SK-N-SH (cell line): ENCODE measurements at regions not wholly inside any gene's neighbourhood (a gene's known extent, or its start where the extent isn't known, plus 50 kb on each side); places are given as distances from the start of the nearest gene placed in this dataset.

Experiments
- CTCF ChIA-PET: fragments of 300-600, 350-600 bp; formaldehyde crosslinking; extraction: SDS; loops from one replicate; lab custom pipeline; 2021; lab: Yijun Ruan, JAX
- POLR2A ChIA-PET: fragments of 350-600 bp; sonication (Branson Sonifier 250); formaldehyde crosslinking; extraction: SDS; loops from one replicate; lab custom pipeline; 2020; ENCODE audit warnings: antibody characterized with exemption, inconsistent platforms; lab: Yijun Ruan, JAX
- DNase-seq: peaks from one replicate; pipeline ENCODE4 v3.0.0; 2012
- H2AFZ ChIP-seq: fragments of 200-600 bp; sonication (generic); 2 replicates; pipeline ENCODE4 v1.8.1; 2016; ENCODE audit warnings: antibody characterized with exemption, mild to moderate bottlenecking, low read depth
- H3F3A ChIP-seq: fragments of 200-600 bp; sonication (generic); replicated peaks from 2 replicates; pipeline ENCODE3; 2016; ENCODE audit warnings: antibody characterized with exemption, mild to moderate bottlenecking; ENCODE audit not compliant: insufficient read depth
- H3K27ac ChIP-seq, 2 experiments: fragments of 200-500 bp in 1 of 2; fragments of 200-600 bp in 1 of 2; sonication (Bioruptor generic) in 1 of 2; sonication (generic), shearing (Covaris generic) in 1 of 2; 2 replicates each; pipeline versions ENCODE4 v1.5.1 to v1.6.1; 2014 to 2016; ENCODE audit warnings: low read depth in 2 of 2, inconsistent platforms in 1 of 2, low read length in 1 of 2, mild to moderate bottlenecking in 1 of 2, mixed read lengths in 1 of 2
- H3K27me3 ChIP-seq: fragments of 200-600 bp; sonication (generic), shearing (Covaris generic); 2 replicates; pipeline ENCODE4 v1.6.1; 2016; ENCODE audit warnings: mixed run types; ENCODE audit not compliant: insufficient read depth
- H3K36me3 ChIP-seq, 2 experiments: fragments of 200-500 bp in 1 of 2; fragments of 200-600 bp in 1 of 2; sonication (Bioruptor generic) in 1 of 2; sonication (generic) in 1 of 2; replicated peaks in 1 of 2; 2 replicates each; pipeline versions ENCODE3 to v1.5.1; 2014 to 2016; ENCODE audit warnings: low read length in 1 of 2, mild to moderate bottlenecking in 1 of 2; ENCODE audit not compliant: insufficient read depth in 2 of 2, control insufficient read depth in 1 of 2
- H3K4me1 ChIP-seq, 2 experiments: fragments of 200-500 bp in 1 of 2; fragments of 200-600 bp in 1 of 2; sonication (Bioruptor generic) in 1 of 2; sonication (generic), shearing (Covaris generic) in 1 of 2; 2 replicates each; pipeline versions ENCODE4 v1.5.1 to v1.6.1; 2014 to 2016; ENCODE audit warnings: low read depth in 1 of 2, low read length in 1 of 2, mixed run types in 1 of 2; ENCODE audit not compliant: insufficient read depth in 2 of 2, control insufficient read depth in 1 of 2
- H3K4me2 ChIP-seq: fragments of 200-600 bp; sonication (generic), shearing (Covaris generic); 2 replicates; pipeline ENCODE4 v1.6.1; 2017; ENCODE audit warnings: mixed run types
- H3K4me3 ChIP-seq, 2 experiments: fragments of 200-500 bp in 1 of 2; fragments of 200-600 bp in 1 of 2; sonication (Bioruptor generic) in 1 of 2; sonication (generic), shearing (Covaris generic) in 1 of 2; 2 replicates each; pipeline versions ENCODE4 v1.5.1 to v1.8.1; 2014 to 2016; ENCODE audit warnings: low read depth in 2 of 2, inconsistent platforms in 1 of 2, low read length in 1 of 2, mild to moderate bottlenecking in 1 of 2, mixed read lengths in 1 of 2, moderate library complexity in 1 of 2
- H3K79me2 ChIP-seq: fragments of 200-600 bp; sonication (generic); 2 replicates; pipeline ENCODE4 v1.8.1; 2017; ENCODE audit warnings: mild to moderate bottlenecking; ENCODE audit not compliant: insufficient read depth
- H3K9ac ChIP-seq: fragments of 200-600 bp; sonication (generic); 2 replicates; pipeline ENCODE4 v1.6.1; 2017; ENCODE audit warnings: mixed run types
- H3K9me2 ChIP-seq: fragments of 200-600 bp; sonication (generic); 2 replicates; pipeline ENCODE4 v1.6.1; 2017; ENCODE audit warnings: mixed run types
- H3K9me3 ChIP-seq: fragments of 200-600 bp; sonication (generic); 2 replicates; pipeline ENCODE4 v1.6.1; 2017; ENCODE audit warnings: mixed run types, mild to moderate bottlenecking, moderate library complexity
- H4K20me1 ChIP-seq: fragments of 200-600 bp; sonication (generic); 2 replicates; pipeline ENCODE4 v1.6.1; 2017; ENCODE audit warnings: mild to moderate bottlenecking, mixed run types; ENCODE audit not compliant: insufficient read depth
- CHD2 ChIP-seq: fragments of 150-350 bp; IDR thresholded peaks from 2 replicates; pipeline ENCODE4 v1.6.1; 2018; ENCODE audit warnings: low read length; ENCODE audit not compliant: partially characterized antibody
- FOXJ3 ChIP-seq: sonication (generic); formaldehyde crosslinking; IDR thresholded peaks from 2 replicates; pipeline ENCODE4 v1.5.1; 2020; ENCODE audit warnings: mild to moderate bottlenecking, missing genetic modification reagents
- JUND ChIP-seq: IDR thresholded peaks from 2 replicates; pipeline ENCODE4 v1.4.0; 2012
- MAX ChIP-seq: IDR thresholded peaks from 2 replicates; pipeline ENCODE4 v1.4.0; 2012; ENCODE audit warnings: low read depth
- MEF2A ChIP-seq: IDR thresholded peaks from 2 replicates; pipeline ENCODE4 v1.4.0; 2012; ENCODE audit warnings: low read depth, borderline replicate concordance
- NFIC ChIP-seq: IDR thresholded peaks from 2 replicates; pipeline ENCODE4 v1.4.0; 2012; ENCODE audit warnings: borderline replicate concordance
- NRF1 ChIP-seq: IDR thresholded peaks from 2 replicates; pipeline ENCODE4 v1.6.1; 2012; ENCODE audit warnings: low read depth, mild to moderate bottlenecking, low read length
- POLR2AphosphoS5 ChIP-seq: IDR thresholded peaks from 2 replicates; pipeline ENCODE4 v1.6.1; 2012; ENCODE audit warnings: low read depth, low read length
- REST ChIP-seq: IDR thresholded peaks from 2 replicates; pipeline ENCODE4 v1.6.1; 2012; ENCODE audit warnings: mild to moderate bottlenecking, low read depth, low read length, moderate library complexity
- RFX5 ChIP-seq: IDR thresholded peaks from 2 replicates; pipeline ENCODE4 v1.6.1; 2012; ENCODE audit warnings: mild to moderate bottlenecking, improper control_type of control experiment, low read length
- SIN3A ChIP-seq: IDR thresholded peaks from 2 replicates; pipeline ENCODE4 v1.6.1; 2012; ENCODE audit warnings: low read depth, mild to moderate bottlenecking, low read length, moderate library complexity, borderline replicate concordance
- TCF12 ChIP-seq: IDR thresholded peaks from 2 replicates; pipeline ENCODE4 v1.4.0; 2012
- TEAD4 ChIP-seq: IDR thresholded peaks from 2 replicates; pipeline ENCODE4 v1.4.0; 2012; ENCODE audit warnings: mild to moderate bottlenecking, borderline replicate concordance; ENCODE audit not compliant: insufficient read depth
- USF2 ChIP-seq: fragments of 150-350 bp; IDR thresholded peaks from 2 replicates; pipeline ENCODE4 v1.6.1; 2017; ENCODE audit warnings: antibody characterized with exemption, low read length, low read depth, borderline replicate concordance
- WGBS: methylation state at CpG from one replicate; pipeline ENCODE4 v1.1.6; 2017; ENCODE audit warnings: low lambda C conversion rate; 5-methylcytosine and 5-hydroxymethylcytosine counted together
- TF ChIP-seq, protein P1 (sequence below): fragments of 200-600 bp; sonication (generic); IDR thresholded peaks from 2 replicates; pipeline ENCODE4 v1.6.1; 2017; ENCODE audit warnings: antibody characterized with exemption, mild to moderate bottlenecking, moderate library complexity

- TF ChIP-seq, protein P1, sequence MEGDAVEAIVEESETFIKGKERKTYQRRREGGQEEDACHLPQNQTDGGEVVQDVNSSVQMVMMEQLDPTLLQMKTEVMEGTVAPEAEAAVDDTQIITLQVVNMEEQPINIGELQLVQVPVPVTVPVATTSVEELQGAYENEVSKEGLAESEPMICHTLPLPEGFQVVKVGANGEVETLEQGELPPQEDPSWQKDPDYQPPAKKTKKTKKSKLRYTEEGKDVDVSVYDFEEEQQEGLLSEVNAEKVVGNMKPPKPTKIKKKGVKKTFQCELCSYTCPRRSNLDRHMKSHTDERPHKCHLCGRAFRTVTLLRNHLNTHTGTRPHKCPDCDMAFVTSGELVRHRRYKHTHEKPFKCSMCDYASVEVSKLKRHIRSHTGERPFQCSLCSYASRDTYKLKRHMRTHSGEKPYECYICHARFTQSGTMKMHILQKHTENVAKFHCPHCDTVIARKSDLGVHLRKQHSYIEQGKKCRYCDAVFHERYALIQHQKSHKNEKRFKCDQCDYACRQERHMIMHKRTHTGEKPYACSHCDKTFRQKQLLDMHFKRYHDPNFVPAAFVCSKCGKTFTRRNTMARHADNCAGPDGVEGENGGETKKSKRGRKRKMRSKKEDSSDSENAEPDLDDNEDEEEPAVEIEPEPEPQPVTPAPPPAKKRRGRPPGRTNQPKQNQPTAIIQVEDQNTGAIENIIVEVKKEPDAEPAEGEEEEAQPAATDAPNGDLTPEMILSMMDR, result no peak
- TF ChIP-seq USF2 (no peak), TEAD4 (no peak), RFX5 (no peak), NFIC (no peak), REST (no peak), MAX (no peak), TCF12 (no peak), NRF1 (no peak)
Measured at GRCh38 chr9:126238415-126238814, 88.2 kb upstream of the MVB12B start (continued).

DNA sequence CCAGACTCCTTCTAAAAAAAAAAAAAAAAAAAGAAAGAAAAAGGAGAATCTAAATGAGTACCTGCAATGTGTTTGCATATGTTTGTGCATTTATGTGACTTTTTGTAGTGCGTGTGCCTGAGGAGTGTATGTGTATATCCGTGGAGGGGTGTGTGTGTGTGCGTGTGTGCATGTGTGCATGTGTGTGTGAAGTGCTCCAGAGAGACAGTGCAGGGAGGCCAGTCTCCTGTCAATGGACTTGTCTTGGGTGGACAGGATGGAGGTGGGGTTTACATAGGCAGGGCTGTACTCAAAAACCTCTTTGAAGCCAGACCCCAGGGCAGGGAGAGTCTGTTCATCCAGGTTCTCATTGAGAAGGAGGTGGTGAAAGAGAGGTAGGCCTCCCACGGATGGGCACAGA is 87.1 kb upstream of the MVB12B start:
- no peak for TF ChIP-seq FOXJ3 (CRISPR knock-in tag)
- TF ChIP-seq CHD2, result no peak
- TF ChIP-seq POLR2AphosphoS5, result no peak
- TF ChIP-seq JUND, result no peak
- no peak for TF ChIP-seq SIN3A
- no peak for TF ChIP-seq MEF2A
- Histone ChIP-seq H3K4me1 (peaks cover 0 to 3% of the 10 kb centered on the region in 2 experiments; a peak in 1 of 4 replicates), H3K4me2 (no peak overlapping the region), H2AFZ (no peak overlapping the region), H3F3A (no peaks in the 10 kb centered on the region), H3K4me3 (no peak overlapping the region), H3K36me3 (no peaks in the 10 kb centered on the region), H3K9ac (no peak overlapping the region), H3K9me2 (no peaks in the 10 kb centered on the region), H3K27ac (no peak overlapping the region), H3K27me3 (no peaks in the 10 kb centered on the region), H4K20me1 (no peaks in the 10 kb centered on the region), H3K79me2 (no peaks in the 10 kb centered on the region), H3K9me3 (peaks cover 4% of the 10 kb centered on the region; the same call in 1 of the 2 replicates)
- CTCF ChIA-PET, result interaction anchor here (1.1 kb wide), 1 partner anchor 159 kb away, joined by 3 read pairs; no protein-coding TSS in a partner anchor
- WGBS, result 80% methylated on average over 4 of the region's 4 CpGs
- DNase-seq, result no peak
- POLR2A ChIA-PET, result no interaction called here
